ENCODE measurements at regions not wholly inside any gene's neighbourhood (a gene's known extent, or its start where the extent isn't known, plus 50 kb on each side); places are given as distances from the start of the nearest gene placed in this dataset.

GRCh38 chr14:101151226-101151926 lies 247.9 kb upstream of the RTL1 start:
- no peak overlapping the region for H3K4me3 Mint-ChIP-seq
- peaks cover 15% of the 10 kb centered on the region for H3K9me3 Mint-ChIP-seq
- no peak overlapping the region for H3K27ac Mint-ChIP-seq
- H3K4me1 Mint-ChIP-seq (ENCODE audit: low read depth) = peaks cover 2% of the 10 kb centered on the region
- peaks cover 28% of the 10 kb centered on the region for H3K27me3 Mint-ChIP-seq
- H3K36me3 Mint-ChIP-seq (ENCODE audit: low read depth) = no peaks in the 10 kb centered on the region
- no peak for DNase-seq

GRCh38 chr14:101151927-101152305 lies 248.4 kb upstream of the RTL1 start:
- Mint-ChIP-seq H3K36me3 (ENCODE audit: low read depth) (no peaks in the 10 kb centered on the region), H3K9me3 (peaks cover 15% of the 10 kb centered on the region), H3K4me1 (ENCODE audit: low read depth) (peaks cover 2% of the 10 kb centered on the region), H3K27me3 (peaks cover 31% of the 10 kb centered on the region), H3K4me3 (no peak overlapping the region), H3K27ac (no peak overlapping the region)
- no peak for DNase-seq

DNA sequence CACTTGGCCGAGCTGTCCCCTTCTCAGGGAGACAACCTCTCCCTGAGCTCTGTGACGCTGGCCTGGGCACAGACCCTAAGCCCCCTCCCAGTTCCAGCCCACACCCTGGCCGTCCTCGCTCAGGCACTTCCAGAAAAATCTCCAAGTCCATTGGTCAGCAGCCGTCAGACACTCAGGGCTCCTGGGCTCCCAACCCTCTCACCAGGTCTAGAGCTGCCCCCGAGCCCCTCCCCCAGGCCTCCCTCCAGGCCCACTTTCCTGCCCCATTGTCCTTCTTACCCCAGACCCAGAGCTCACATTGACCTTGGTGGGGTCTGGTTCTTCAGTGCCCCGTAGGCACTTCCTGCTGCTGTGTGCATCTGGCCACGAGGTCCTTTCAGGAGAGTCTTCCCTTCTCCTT lies 249.3 kb upstream of the RTL1 start:
- peaks cover 2% of the 10 kb centered on the region for H3K4me1 Mint-ChIP-seq (ENCODE audit: low read depth)
- H3K9me3 Mint-ChIP-seq = peaks cover 6% of the 10 kb centered on the region
- no peaks in the 10 kb centered on the region for H3K36me3 Mint-ChIP-seq (ENCODE audit: low read depth)
- DNase-seq = no peak
- H3K27ac Mint-ChIP-seq = no peak overlapping the region
- no peak overlapping the region for H3K4me3 Mint-ChIP-seq
- H3K27me3 Mint-ChIP-seq = peaks cover 33% of the 10 kb centered on the region

DNA sequence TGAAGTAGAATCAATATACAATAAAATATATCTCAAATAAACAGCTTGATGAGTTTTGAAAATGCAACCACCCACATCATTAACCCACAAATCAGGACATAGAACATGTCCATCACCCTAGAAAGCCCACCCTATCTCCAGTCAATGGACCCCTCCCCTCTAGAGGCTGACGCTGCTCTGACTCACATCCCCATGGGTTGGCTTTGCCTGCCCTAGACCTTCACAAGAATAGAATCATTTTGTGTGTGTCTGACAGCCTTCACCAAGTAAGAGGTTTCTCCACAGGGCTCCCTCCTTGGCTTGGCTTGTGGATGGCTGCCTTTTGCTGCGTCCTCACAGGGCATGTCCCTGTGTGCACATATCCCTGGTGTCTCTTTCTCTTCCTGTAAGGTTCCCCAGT lies 250.2 kb upstream of the RTL1 start:
- Mint-ChIP-seq H3K27me3 (peaks cover 38% of the 10 kb centered on the region), H3K9me3 (no peaks in the 10 kb centered on the region), H3K4me1 (ENCODE audit: low read depth) (peaks cover 2% of the 10 kb centered on the region), H3K27ac (no peak overlapping the region), H3K36me3 (ENCODE audit: low read depth) (no peaks in the 10 kb centered on the region), H3K4me3 (no peak overlapping the region)
- no peak for DNase-seq

- peaks cover 41% of the 10 kb centered on the region for H3K27me3 Mint-ChIP-seq
Observed at GRCh38 chr14:101155575-101155974, 252.1 kb upstream of the RTL1 start.

DNA sequence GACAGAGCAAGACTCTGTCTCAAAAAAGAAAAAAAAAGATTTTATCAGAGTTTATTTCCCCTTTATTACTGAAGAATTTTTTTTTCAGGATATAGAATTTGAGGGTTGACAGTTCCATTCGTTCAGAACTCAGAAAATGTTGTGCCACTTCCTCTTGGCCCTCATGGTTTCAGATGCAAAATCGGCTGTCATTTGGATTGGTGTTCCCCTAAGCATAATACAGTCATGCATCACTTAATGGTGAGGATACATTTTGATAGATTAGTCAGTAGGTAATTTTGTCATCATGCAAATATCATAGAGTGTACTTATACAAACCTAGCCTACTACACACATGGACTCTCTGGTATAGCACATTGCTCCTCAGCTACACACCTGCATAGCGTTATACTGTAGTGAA lies 263.9 kb upstream of the RTL1 start:
- H3K27ac Mint-ChIP-seq = no peak overlapping the region
- H3K36me3 Mint-ChIP-seq (ENCODE audit: low read depth) = no peaks in the 10 kb centered on the region
- no peak for DNase-seq
- peaks cover 29% of the 10 kb centered on the region for H3K9me3 Mint-ChIP-seq
- no peak overlapping the region for H3K4me3 Mint-ChIP-seq
- no peaks in the 10 kb centered on the region for H3K4me1 Mint-ChIP-seq (ENCODE audit: low read depth)
- H3K27me3 Mint-ChIP-seq = peaks cover 21% of the 10 kb centered on the region

More at GRCh38 chr14:101155575-101155974, 252.1 kb upstream of the RTL1 start:
- Mint-ChIP-seq H3K36me3 (ENCODE audit: low read depth) (no peaks in the 10 kb centered on the region), H3K9me3 (no peaks in the 10 kb centered on the region), H3K4me1 (ENCODE audit: low read depth) (peaks cover 2% of the 10 kb centered on the region), H3K4me3 (no peak overlapping the region), H3K27ac (no peak overlapping the region)
- DNase-seq = no peak

DNA sequence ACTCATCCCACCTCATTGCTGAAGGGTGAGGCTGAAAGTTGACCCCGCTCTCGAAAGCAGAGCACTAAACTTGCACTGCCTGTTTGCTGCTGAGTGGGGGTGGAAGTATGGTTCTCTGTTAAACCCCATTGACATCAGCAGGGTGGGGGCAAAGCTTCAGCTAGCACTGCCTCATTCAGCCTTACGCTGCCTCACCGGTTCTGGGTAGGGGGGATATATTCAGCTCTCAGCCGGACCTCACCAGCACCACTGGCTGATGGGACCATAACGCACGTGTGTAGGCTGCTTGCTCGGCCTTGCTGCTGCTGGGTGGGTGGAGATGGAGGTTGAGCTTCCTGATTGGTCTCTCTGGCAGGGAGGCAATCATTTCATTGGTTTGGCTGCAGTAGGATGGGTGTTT lies 265.7 kb upstream of the RTL1 start:
- Mint-ChIP-seq H3K9me3 (peaks cover 29% of the 10 kb centered on the region), H3K36me3 (ENCODE audit: low read depth) (no peaks in the 10 kb centered on the region), H3K27ac (no peak overlapping the region), H3K27me3 (peaks cover 28% of the 10 kb centered on the region), H3K4me1 (ENCODE audit: low read depth) (no peaks in the 10 kb centered on the region), H3K4me3 (no peak overlapping the region)
- no peak for DNase-seq

DNA sequence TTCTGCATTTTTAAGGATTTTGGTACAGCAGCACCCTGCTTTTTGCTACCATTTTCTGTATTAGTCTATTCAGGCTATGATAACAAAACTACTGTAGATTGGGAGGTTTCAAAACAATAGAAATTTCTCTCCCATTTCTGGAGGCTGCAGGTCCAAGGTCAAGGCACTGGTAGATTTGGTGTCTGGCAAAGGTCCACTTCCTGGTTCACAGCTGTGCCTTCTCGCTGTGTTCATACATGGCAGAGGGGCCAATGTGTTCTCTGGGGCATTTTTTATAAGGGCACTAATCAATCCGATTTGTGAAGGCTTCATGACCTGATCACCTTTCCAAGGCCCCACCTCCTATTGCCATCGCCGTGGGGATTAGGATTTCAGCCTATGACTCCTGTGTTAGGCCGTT lies 268.1 kb upstream of the RTL1 start:
- peaks cover 15% of the 10 kb centered on the region for H3K9me3 Mint-ChIP-seq
- no peaks in the 10 kb centered on the region for H3K36me3 Mint-ChIP-seq (ENCODE audit: low read depth)
- peaks cover 23% of the 10 kb centered on the region for H3K27me3 Mint-ChIP-seq
- H3K4me1 Mint-ChIP-seq (ENCODE audit: low read depth) = no peaks in the 10 kb centered on the region
- H3K4me3 Mint-ChIP-seq = no peak overlapping the region
- DNase-seq = no peak
- no peak overlapping the region for H3K27ac Mint-ChIP-seq

DNA sequence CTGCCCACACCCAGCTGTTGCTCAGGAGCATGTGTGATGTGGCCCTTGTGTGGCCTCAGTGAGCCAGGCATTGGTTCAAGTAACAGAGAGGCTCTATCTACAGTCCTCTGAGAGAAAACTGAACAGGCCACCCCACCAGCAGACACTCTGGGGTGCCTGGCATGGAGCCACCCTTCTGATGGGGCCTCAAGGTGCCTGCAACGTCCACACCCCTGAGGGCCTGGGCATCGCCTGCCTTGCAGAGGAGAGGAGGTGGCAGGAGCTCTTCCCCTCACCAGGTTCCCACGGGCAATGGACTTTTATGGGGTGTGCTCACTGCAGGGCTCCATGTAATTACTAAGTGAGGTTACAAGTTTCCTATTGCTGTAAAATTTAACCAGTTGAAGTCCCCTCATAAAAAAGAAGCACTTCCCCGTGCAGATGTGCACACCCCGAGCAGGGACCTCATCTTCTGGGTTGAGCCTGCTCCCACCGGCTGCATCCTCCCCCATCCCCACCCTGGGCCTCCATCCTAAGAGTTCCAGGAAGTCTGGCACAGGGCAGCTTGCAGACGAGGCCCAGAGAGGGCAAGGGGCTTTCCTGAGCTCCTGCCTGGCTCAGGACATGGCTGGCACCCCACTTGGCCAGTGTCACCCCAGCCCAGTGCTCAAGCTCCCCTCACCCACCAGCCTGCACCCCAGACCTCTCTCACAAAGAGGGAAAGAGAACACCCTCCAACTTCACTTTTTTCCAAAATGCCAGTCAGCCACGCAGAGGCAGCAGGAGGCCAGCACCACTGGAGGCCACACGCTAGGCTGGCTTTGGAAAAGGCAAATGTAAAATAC lies 270.4 kb upstream of the RTL1 start:
- Mint-ChIP-seq H3K27ac (no peak overlapping the region), H3K9me3 (no peaks in the 10 kb centered on the region), H3K4me1 (ENCODE audit: low read depth) (no peaks in the 10 kb centered on the region), H3K4me3 (no peak overlapping the region), H3K36me3 (ENCODE audit: low read depth) (no peaks in the 10 kb centered on the region), H3K27me3 (peaks cover 16% of the 10 kb centered on the region)
- DNase-seq = no peak

DNA sequence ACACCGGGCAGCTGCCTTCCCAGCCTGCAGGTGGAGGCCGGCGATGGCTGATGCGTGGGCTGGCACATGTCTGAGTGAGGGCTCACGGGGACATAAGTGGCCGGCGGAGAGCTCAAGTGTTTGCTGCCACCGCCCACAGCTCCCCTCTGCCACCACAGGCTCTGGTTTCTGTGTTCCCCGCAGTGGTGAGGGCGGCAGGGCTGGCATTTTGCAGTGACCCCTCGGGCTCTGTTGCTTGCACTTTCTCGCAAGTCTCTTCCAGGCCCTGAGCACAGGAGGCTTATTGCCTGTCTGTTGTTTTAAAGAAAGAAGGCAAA lies 271.0 kb upstream of the RTL1 start:
- no peak for DNase-seq
- Mint-ChIP-seq H3K9me3 (no peaks in the 10 kb centered on the region), H3K27me3 (peaks cover 16% of the 10 kb centered on the region), H3K4me1 (ENCODE audit: low read depth) (no peaks in the 10 kb centered on the region), H3K36me3 (ENCODE audit: low read depth) (no peaks in the 10 kb centered on the region), H3K4me3 (no peak overlapping the region), H3K27ac (no peak overlapping the region)

GRCh38 chr14:101174980-101175606 lies 271.6 kb upstream of the RTL1 start:
- Mint-ChIP-seq H3K4me3 (no peak overlapping the region), H3K27me3 (peaks cover 16% of the 10 kb centered on the region), H3K4me1 (ENCODE audit: low read depth) (no peaks in the 10 kb centered on the region), H3K27ac (no peak overlapping the region), H3K36me3 (ENCODE audit: low read depth) (no peaks in the 10 kb centered on the region), H3K9me3 (no peaks in the 10 kb centered on the region)
- no peak for DNase-seq

- no peaks in the 10 kb centered on the region for H3K9me3 Mint-ChIP-seq
- no peaks in the 10 kb centered on the region for H3K4me1 Mint-ChIP-seq (ENCODE audit: low read depth)
- H3K4me3 Mint-ChIP-seq = no peak overlapping the region
- no peaks in the 10 kb centered on the region for H3K36me3 Mint-ChIP-seq (ENCODE audit: low read depth)
- H3K27me3 Mint-ChIP-seq = peaks cover 12% of the 10 kb centered on the region
- DNase-seq = no peak
- no peak overlapping the region for H3K27ac Mint-ChIP-seq
Observed at GRCh38 chr14:101175731-101176534, 272.4 kb upstream of the RTL1 start.

DNA sequence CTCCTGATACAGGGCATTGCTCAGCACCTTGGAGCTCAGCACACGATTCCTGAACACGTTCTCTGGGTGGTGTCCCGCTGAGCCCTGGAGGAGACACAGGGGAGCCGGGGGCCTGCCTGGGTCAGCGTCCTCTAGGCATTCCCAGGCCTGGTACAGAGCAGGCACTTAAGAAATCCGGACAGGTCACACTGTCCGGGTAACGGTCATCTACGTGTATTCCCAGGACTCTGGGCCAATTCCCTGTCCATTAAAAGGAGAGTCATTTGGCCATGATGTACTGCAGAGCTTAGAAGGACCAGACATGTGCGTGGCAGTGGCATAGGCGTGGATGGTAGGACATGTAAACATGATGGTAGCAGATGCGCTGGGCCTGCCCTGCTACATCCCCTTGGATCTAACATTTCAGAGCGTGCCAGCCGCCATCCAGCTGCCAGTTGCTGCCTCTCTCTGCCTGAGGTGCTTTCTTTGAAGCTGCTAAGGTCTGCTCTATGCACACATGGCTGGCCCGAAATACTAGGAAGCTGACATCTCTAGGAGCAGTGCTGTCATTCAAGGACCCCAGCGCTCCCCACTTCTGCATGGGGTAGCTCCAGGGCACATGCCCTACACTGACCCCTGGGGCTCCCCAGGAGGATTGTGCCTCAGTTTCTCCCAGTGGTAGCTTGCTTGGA lies 273.1 kb upstream of the RTL1 start:
- Mint-ChIP-seq H3K27ac (no peak overlapping the region), H3K4me1 (ENCODE audit: low read depth) (no peaks in the 10 kb centered on the region), H3K27me3 (peaks cover 7% of the 10 kb centered on the region), H3K36me3 (ENCODE audit: low read depth) (no peaks in the 10 kb centered on the region), H3K9me3 (no peaks in the 10 kb centered on the region), H3K4me3 (no peak overlapping the region)
- DNase-seq = no peak

DNA sequence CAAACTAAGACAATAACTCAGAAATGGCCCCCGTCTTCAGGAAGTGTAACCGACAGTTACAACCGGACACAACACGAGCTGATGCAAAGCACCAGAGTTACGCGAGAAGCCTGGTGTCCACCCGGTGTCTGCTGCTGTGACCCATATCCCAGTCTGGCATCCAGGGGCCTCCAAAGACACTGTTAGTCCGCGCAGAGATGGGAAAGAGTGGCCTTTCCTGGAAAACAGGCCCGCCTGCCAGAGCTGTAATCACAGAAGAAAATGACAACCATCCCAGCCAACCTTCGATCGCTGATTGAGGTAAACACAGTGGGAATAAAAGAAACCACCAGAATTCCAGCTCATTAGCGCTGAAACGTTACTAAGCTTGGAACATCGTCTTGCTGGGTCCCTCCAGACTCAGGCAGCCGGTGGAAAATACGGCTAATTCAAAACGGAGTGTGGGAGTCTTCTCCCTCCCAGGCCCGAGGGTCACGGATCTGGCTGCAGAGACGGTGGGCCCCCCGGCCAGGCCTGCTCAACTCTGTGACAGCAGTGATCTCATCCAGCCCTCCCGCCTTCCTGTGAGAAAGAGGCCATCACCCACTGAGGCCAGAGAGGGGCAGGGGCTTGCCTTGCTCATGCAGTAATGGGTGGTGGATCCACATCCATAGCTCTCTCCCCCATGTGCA lies 273.9 kb upstream of the RTL1 start:
- no peak for DNase-seq
- Mint-ChIP-seq H3K4me3 (no peak overlapping the region), H3K9me3 (no peaks in the 10 kb centered on the region), H3K4me1 (ENCODE audit: low read depth) (no peaks in the 10 kb centered on the region), H3K27ac (no peak overlapping the region), H3K27me3 (peaks cover 7% of the 10 kb centered on the region), H3K36me3 (ENCODE audit: low read depth) (no peaks in the 10 kb centered on the region)
